GM19372 (cell line): ENCODE measurements at regions not wholly inside any gene's neighbourhood (a gene's known extent, or its start where the extent isn't known, plus 50 kb on each side); places are given as distances from the start of the nearest gene placed in this dataset.
"Not testable (repeated sequence)": the region's sequence is repeated elsewhere in the genome, so short reads cannot be mapped to it uniquely, and the experiment has no call there.

ENCODE experiments used
- ATAC-seq: cut with Tn5 transposase; IDR thresholded peaks from one replicate; pipeline ENCODE4 v1.9.1; 2021; ENCODE audit warnings: mild to moderate bottlenecking, low read depth, moderate library complexity; ENCODE audit not compliant: unreplicated experiment

GRCh38 chr2:12926641-12927040 is 209.9 kb downstream of the TRIB2 start:
- ATAC-seq, result not testable (repeated sequence)

- no peak for ATAC-seq
Measured at GRCh38 chr2:12928197-12928774, 211.6 kb downstream of the TRIB2 start.

GRCh38 chr2:12928775-12929401 is 212.2 kb downstream of the TRIB2 start:
- no peak for ATAC-seq

- ATAC-seq, result no peak
Measured at GRCh38 chr2:12929758-12930157, 213.0 kb downstream of the TRIB2 start.

GRCh38 chr2:12930391-12930790 is 213.7 kb downstream of the TRIB2 start:
- no peak for ATAC-seq

- no peak for ATAC-seq
Measured at GRCh38 chr2:12931186-12931844, 214.6 kb downstream of the TRIB2 start.

GRCh38 chr2:12932192-12932591 is 215.5 kb downstream of the TRIB2 start:
- ATAC-seq, result no peak

- ATAC-seq, result no peak
Measured at GRCh38 chr2:12934146-12934756, 217.5 kb downstream of the TRIB2 start.

GRCh38 chr2:12935222-12935621 is 218.5 kb downstream of the TRIB2 start:
- ATAC-seq, result no peak

GRCh38 chr2:12935796-12936195 is 219.1 kb downstream of the TRIB2 start:
- ATAC-seq, result no peak

- ATAC-seq, result no peak
Measured at GRCh38 chr2:12941203-12941602, 224.5 kb downstream of the TRIB2 start.

- ATAC-seq, result no peak
Measured at GRCh38 chr2:12948231-12948960, 231.7 kb downstream of the TRIB2 start.

GRCh38 chr2:12948961-12949353 is 232.2 kb downstream of the TRIB2 start:
- peak; percentile 77 for ATAC-seq

GRCh38 chr2:12949406-12949805 is 232.7 kb downstream of the TRIB2 start:
- no peak for ATAC-seq

GRCh38 chr2:12950174-12950573 is 233.4 kb downstream of the TRIB2 start:
- no peak for ATAC-seq

GRCh38 chr2:12950957-12951656 is 234.4 kb downstream of the TRIB2 start:
- no peak for ATAC-seq

- ATAC-seq, result no peak
Measured at GRCh38 chr2:12951657-12951973, 234.9 kb downstream of the TRIB2 start.

- no peak for ATAC-seq
Measured at GRCh38 chr2:12953596-12953995, 236.9 kb downstream of the TRIB2 start.

GRCh38 chr2:12955864-12956263 is 239.1 kb downstream of the TRIB2 start:
- no peak for ATAC-seq

GRCh38 chr2:12957251-12957650 is 240.5 kb downstream of the TRIB2 start:
- ATAC-seq, result no peak

- no peak for ATAC-seq
Measured at GRCh38 chr2:12959935-12960334, 243.2 kb downstream of the TRIB2 start.
